HCT116 (cell line): ENCODE measurements at regions not wholly inside any gene's neighbourhood (a gene's known extent, or its start where the extent isn't known, plus 50 kb on each side); places are given as distances from the start of the nearest gene placed in this dataset.

Experiments used
- ATAC-seq: fragments of 200-7000 bp; cut with Tn5 transposase; 2 replicates; pipeline ENCODE4 v1.9.1; 2020; ENCODE audit warnings: mild to moderate bottlenecking, moderate library complexity
- BruUV-seq: library from RNA; stranded (reverse); fragments of 400-500 nt; replicated peaks from 2 replicates; lab custom pipeline; 2021; lab: Mats Ljungman, UMichigan
- CTCF ChIA-PET: fragments of 300-600 bp; sonication (Branson Sonifier 250); formaldehyde crosslinking; loops from one replicate; lab custom pipeline; 2021; ENCODE audit warnings: antibody characterized with exemption; lab: Charles Lee
- POLR2A ChIA-PET: fragments of 300-600, 350-600 bp; sonication (Branson Sonifier 250); formaldehyde crosslinking; loops from one replicate; lab custom pipeline; 2021; ENCODE audit warnings: antibody characterized with exemption; lab: Charles Lee
- RAD21 ChIA-PET, 2 experiments: fragments of 300-600 bp; sonication (Branson Sonifier 250); formaldehyde crosslinking; loops; one replicate each; lab custom pipeline; 2023; ENCODE audit warnings: low total read pairs in 2 of 2; ENCODE audit not compliant: uncharacterized antibody in 2 of 2, unreplicated experiment in 2 of 2, low non-redundant PET in 1 of 2; lab: Charles Lee
- DNase-seq: peaks from one replicate; pipeline ENCODE4 v3.0.0-alpha.2; 2010; ENCODE audit warnings: low read depth, low spot score
- H2AFZ ChIP-seq: fragments of 200-600 bp; shearing (Covaris generic), sonication (generic); 2 replicates; pipeline ENCODE4 v1.6.1; 2017; ENCODE audit warnings: low read depth, mixed run types, mixed read lengths, antibody characterized with exemption, low read length; ENCODE audit not compliant: poor library complexity, severe bottlenecking
- H3K27ac ChIP-seq: 2 replicates; pipeline ENCODE4 v1.5.1; 2012; ENCODE audit warnings: low read depth, low read length
- H3K27me3 ChIP-seq: fragments of 200-600 bp; sonication (generic); 2 replicates; pipeline ENCODE4 v1.6.1; 2016; ENCODE audit warnings: mixed run types, low read length, mixed read lengths; ENCODE audit not compliant: insufficient read depth
- H3K36me3 ChIP-seq, 2 experiments: fragments of 200-500 bp in 1 of 2; fragments of 200-600 bp in 1 of 2; sonication (Bioruptor generic) in 1 of 2; sonication (generic) in 1 of 2; 2 replicates each; pipeline versions ENCODE4 v1.5.1 to v1.6.1; 2014 to 2016; ENCODE audit warnings: low read length in 2 of 2, inconsistent platforms in 1 of 2, mixed read lengths in 1 of 2, mixed run types in 1 of 2; ENCODE audit not compliant: insufficient read depth in 2 of 2, control insufficient read depth in 1 of 2
- H3K4me1 ChIP-seq, 2 experiments: fragments of 200-600 bp in 1 of 2; sonication (generic) in 1 of 2; 2 replicates each; pipeline versions ENCODE4 v1.5.1 to v1.6.1; 2012 to 2017; ENCODE audit warnings: low read length in 2 of 2, inconsistent platforms in 1 of 2, mild to moderate bottlenecking in 1 of 2, mixed read lengths in 1 of 2, mixed run types in 1 of 2, moderate library complexity in 1 of 2; ENCODE audit not compliant: insufficient read depth in 2 of 2, control insufficient read depth in 1 of 2
- H3K4me2 ChIP-seq: fragments of 200-600 bp; sonication (generic); 2 replicates; pipeline ENCODE4 v1.6.1; 2017; ENCODE audit warnings: mixed run types, low read length, mixed read lengths
- H3K4me3 ChIP-seq, 2 experiments: fragments of 200-600 bp in 1 of 2; sonication (generic) in 1 of 2; replicated peaks in 1 of 2; 2 replicates each; pipeline ENCODE4 v1.5.1; 2011 to 2016; ENCODE audit warnings: low read length in 2 of 2, control low read depth in 1 of 2, low read depth in 1 of 2, mild to moderate bottlenecking in 1 of 2, mixed read lengths in 1 of 2, mixed run types in 1 of 2
- H3K79me2 ChIP-seq: fragments of 200-600 bp; sonication (generic); 2 replicates; pipeline ENCODE4 v1.6.1; 2017; ENCODE audit warnings: mild to moderate bottlenecking, mixed run types, low read length, moderate library complexity, mixed read lengths; ENCODE audit not compliant: insufficient read depth
- H3K9ac ChIP-seq: fragments of 200-600 bp; sonication (generic); 2 replicates; pipeline ENCODE4 v1.6.1; 2016; ENCODE audit warnings: low read length, mixed read lengths
- H3K9me2 ChIP-seq: fragments of 200-600 bp; sonication (generic), shearing (Covaris generic); 2 replicates; pipeline ENCODE4 v1.6.1; 2017; ENCODE audit warnings: mixed run types, mild to moderate bottlenecking, moderate library complexity; ENCODE audit not compliant: insufficient read depth
- H3K9me3 ChIP-seq, 2 experiments: fragments of 200-500 bp in 1 of 2; fragments of 200-600 bp in 1 of 2; sonication (Bioruptor generic) in 1 of 2; sonication (generic) in 1 of 2; 2 replicates each; pipeline ENCODE4 v1.6.1; 2014 to 2017; ENCODE audit warnings: low read length in 2 of 2, mixed read lengths in 2 of 2, inconsistent platforms in 1 of 2, low read depth in 1 of 2, mild to moderate bottlenecking in 1 of 2, mixed run types in 1 of 2, moderate library complexity in 1 of 2; ENCODE audit not compliant: control insufficient read depth in 1 of 2, insufficient read depth in 1 of 2
- H4K20me1 ChIP-seq: fragments of 200-600 bp; sonication (generic), shearing (Covaris generic); 2 replicates; pipeline ENCODE4 v1.6.1; 2017; ENCODE audit warnings: mixed run types, mild to moderate bottlenecking, moderate library complexity; ENCODE audit not compliant: insufficient read depth
- JUND ChIP-seq: IDR thresholded peaks from 2 replicates; pipeline ENCODE4 v1.6.1; 2012
- TCF7L2 ChIP-seq: IDR thresholded peaks from 2 replicates; pipeline ENCODE4 v1.7.0; 2011; ENCODE audit warnings: borderline replicate concordance, inconsistent platforms; ENCODE audit not compliant: insufficient read depth, insufficient read length; ENCODE audit errors: extremely low read depth
- intact Hi-C: fragments of 100-400 bp; cut with micrococcal nuclease; formaldehyde crosslinking; loops from 2 replicates; pipeline ENCODE4 v1.10.0; 2022

DNA sequence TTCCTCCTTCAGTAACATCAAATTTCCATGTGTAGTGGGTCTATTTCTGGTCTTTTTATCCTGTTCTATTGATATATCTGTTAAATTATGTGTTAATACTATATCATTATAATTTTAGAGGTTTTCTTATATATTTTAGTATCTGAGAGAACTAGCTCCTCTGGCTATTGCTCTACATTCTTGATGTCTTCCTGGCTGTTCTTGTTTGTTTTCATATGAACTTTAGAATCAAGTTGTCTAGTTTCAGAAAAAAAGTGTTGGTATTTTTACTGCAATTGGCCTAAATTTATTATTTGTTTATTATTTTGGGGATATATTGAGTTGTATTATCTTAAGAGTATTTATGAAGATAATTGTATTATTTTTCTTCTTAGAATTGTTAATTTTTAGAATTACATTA is 128.0 kb upstream of the ZNF618 start:
- Histone ChIP-seq H3K4me1 (no peaks in the 10 kb centered on the region), H3K27me3 (peaks cover 15% of the 10 kb centered on the region; the same call in 1 of the 2 replicates), H3K9me3 (0 out of 4 replicates have a peak, but pooled peaks cover 0 to 3% of the 10 kb centered on the region in 2 experiments), H3K27ac (no peak overlapping the region), H3K36me3 (no peaks in the 10 kb centered on the region), H2AFZ (no peak overlapping the region), H3K9me2 (no peaks in the 10 kb centered on the region), H3K4me3 (no peak overlapping the region), H4K20me1 (no peaks in the 10 kb centered on the region), H3K79me2 (no peaks in the 10 kb centered on the region), H3K4me2 (no peak overlapping the region), H3K9ac (no peak overlapping the region)
- no TSS peak for BruUV-seq
- POLR2A ChIA-PET: no interaction called here
- CTCF ChIA-PET: no interaction called here
- RAD21 ChIA-PET: no interaction called here
- intact Hi-C loops: no loop called here
- ATAC-seq (no peak), DNase-seq (no peak)
- no peak for TF ChIP-seq TCF7L2

DNA sequence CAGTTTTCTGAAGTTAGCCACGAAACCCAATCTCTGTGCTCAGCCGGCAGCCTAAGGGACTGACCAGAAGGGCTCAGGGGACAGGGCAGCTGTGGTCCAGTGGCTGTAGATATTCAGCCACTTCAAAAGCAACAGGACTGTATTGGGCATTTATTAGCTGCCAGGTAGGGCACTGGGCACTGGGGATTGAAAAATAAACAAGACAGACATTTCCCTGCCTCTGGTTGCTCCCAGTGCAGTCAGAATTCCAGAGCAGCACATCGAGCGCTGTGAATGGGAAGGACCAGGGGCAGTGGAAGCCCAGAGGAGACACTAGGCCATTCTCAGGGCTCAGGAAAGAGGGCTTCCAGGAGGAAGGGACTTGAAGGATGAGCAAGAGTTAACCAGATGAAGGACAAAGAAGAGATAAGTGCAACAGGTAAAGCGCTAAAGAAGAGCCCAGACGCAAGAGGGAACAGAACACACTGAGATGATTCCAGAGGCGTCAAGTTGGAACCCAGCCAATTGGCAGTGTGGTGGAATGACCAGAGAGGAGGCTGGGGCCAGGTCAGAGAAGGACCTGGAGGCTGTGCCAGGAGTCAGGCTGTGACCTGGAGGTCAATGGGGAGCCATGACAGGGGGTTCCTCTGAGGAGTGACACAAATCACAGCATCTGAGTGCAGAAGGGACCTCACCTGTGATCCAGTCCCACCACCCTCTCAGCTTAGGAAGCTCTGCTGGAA is 122.5 kb upstream of the ZNF618 start:
- DNase-seq (no peak), ATAC-seq (no peak)
- no peak overlapping the region for H3K4me2 ChIP-seq
- ChIA-PET RAD21 (no interaction called here), POLR2A (no interaction called here), CTCF (no interaction called here)
- H3K4me1 ChIP-seq: no peaks in the 10 kb centered on the region
- no peak overlapping the region for H3K27ac ChIP-seq
- peaks cover 12% of the 10 kb centered on the region; the same call in 1 of the 2 replicates for H3K27me3 ChIP-seq
- H2AFZ ChIP-seq: no peak overlapping the region
- H4K20me1 ChIP-seq: no peaks in the 10 kb centered on the region
- TF ChIP-seq JUND: no peak
- no peaks in the 10 kb centered on the region for H3K9me2 ChIP-seq
- no peak overlapping the region for H3K4me3 ChIP-seq
- BruUV-seq: no TSS peak
- no peaks in the 10 kb centered on the region for H3K36me3 ChIP-seq
- no peaks in the 10 kb centered on the region for H3K79me2 ChIP-seq
- intact Hi-C loops: no loop called here
- H3K9me3 ChIP-seq: no peaks in the 10 kb centered on the region
- H3K9ac ChIP-seq: no peak overlapping the region
